MCF 10A (cell line): ENCODE measurements at regions not wholly inside any gene's neighbourhood (a gene's known extent, or its start where the extent isn't known, plus 50 kb on each side); places are given as distances from the start of the nearest gene placed in this dataset.

Source experiments
- BruUV-seq: library from RNA; stranded (reverse); fragments of 400-500 nt; replicated peaks from 2 replicates; lab custom pipeline; 2021; lab: Mats Ljungman, UMichigan
- CTCF ChIA-PET: fragments of 300-600 bp; sonication (Branson Sonifier 250); formaldehyde crosslinking; extraction: SDS; loops from one replicate; lab custom pipeline; 2021; ENCODE audit warnings: antibody characterized with exemption, inconsistent platforms; lab: Yijun Ruan, JAX
- POLR2A ChIA-PET: fragments of 300-600, 350-650 bp; sonication (Branson Sonifier 250); formaldehyde crosslinking; extraction: SDS; loops from one replicate; lab custom pipeline; 2020; ENCODE audit warnings: antibody characterized with exemption, inconsistent platforms; lab: Yijun Ruan, JAX
- DNase-seq: peaks from one replicate; pipeline ENCODE4 v3.0.0-alpha.2; 2018; ENCODE audit not compliant: unreplicated experiment
- H3K27ac Mint-ChIP-seq: one replicate; pipeline ENCODE4 v1.8.0; 2022; ENCODE audit warnings: mild to moderate bottlenecking, low read depth, mixed read lengths; ENCODE audit not compliant: unreplicated experiment
- H3K27me3 Mint-ChIP-seq: one replicate; pipeline ENCODE4 v1.8.0; 2022; ENCODE audit warnings: mixed read lengths; ENCODE audit not compliant: insufficient read depth, unreplicated experiment
- H3K36me3 Mint-ChIP-seq: one replicate; pipeline ENCODE4 v1.8.0; 2022; ENCODE audit warnings: mild to moderate bottlenecking, moderate library complexity, mixed read lengths; ENCODE audit not compliant: insufficient read depth, unreplicated experiment
- H3K4me1 Mint-ChIP-seq: one replicate; pipeline ENCODE4 v1.8.0; 2022; ENCODE audit warnings: mixed read lengths; ENCODE audit not compliant: insufficient read depth, unreplicated experiment
- H3K4me3 Mint-ChIP-seq: one replicate; pipeline ENCODE4 v1.8.0; 2022; ENCODE audit warnings: mild to moderate bottlenecking, moderate library complexity, mixed read lengths; ENCODE audit not compliant: unreplicated experiment
- H3K9me3 Mint-ChIP-seq: one replicate; pipeline ENCODE4 v1.8.0; 2022; ENCODE audit warnings: mixed read lengths; ENCODE audit not compliant: unreplicated experiment
- intact Hi-C: fragments of 100-400 bp; cut with micrococcal nuclease; formaldehyde crosslinking; loops from 2 replicates; pipeline ENCODE4 v1.14.1; 2022
- TF ChIP-seq, protein P1 (sequence below): fragments of 200-600 bp; IDR thresholded peaks from one replicate; pipeline ENCODE4 v1.8.0; 2022; ENCODE audit warnings: antibody characterized with exemption, mild to moderate bottlenecking; ENCODE audit not compliant: unreplicated experiment

GRCh38 chr10:35885076-35885475, 243.0 kb upstream of the FZD8 start:
- ChIA-PET POLR2A (interaction anchor here (1.0 kb wide), 1 partner anchor 28 kb away, joined by 3 read pairs; no protein-coding TSS in a partner anchor), CTCF (no interaction called here)
- TF ChIP-seq, protein P1, sequence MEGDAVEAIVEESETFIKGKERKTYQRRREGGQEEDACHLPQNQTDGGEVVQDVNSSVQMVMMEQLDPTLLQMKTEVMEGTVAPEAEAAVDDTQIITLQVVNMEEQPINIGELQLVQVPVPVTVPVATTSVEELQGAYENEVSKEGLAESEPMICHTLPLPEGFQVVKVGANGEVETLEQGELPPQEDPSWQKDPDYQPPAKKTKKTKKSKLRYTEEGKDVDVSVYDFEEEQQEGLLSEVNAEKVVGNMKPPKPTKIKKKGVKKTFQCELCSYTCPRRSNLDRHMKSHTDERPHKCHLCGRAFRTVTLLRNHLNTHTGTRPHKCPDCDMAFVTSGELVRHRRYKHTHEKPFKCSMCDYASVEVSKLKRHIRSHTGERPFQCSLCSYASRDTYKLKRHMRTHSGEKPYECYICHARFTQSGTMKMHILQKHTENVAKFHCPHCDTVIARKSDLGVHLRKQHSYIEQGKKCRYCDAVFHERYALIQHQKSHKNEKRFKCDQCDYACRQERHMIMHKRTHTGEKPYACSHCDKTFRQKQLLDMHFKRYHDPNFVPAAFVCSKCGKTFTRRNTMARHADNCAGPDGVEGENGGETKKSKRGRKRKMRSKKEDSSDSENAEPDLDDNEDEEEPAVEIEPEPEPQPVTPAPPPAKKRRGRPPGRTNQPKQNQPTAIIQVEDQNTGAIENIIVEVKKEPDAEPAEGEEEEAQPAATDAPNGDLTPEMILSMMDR = no peak
- peaks cover 7% of the 10 kb centered on the region for H3K9me3 Mint-ChIP-seq
- H3K27me3 Mint-ChIP-seq = no peaks in the 10 kb centered on the region
- peaks cover 6% of the 10 kb centered on the region for H3K36me3 Mint-ChIP-seq
- peaks cover 24% of the 10 kb centered on the region for H3K4me1 Mint-ChIP-seq
- DNase-seq = no peak
- no peak overlapping the region for H3K27ac Mint-ChIP-seq
- intact Hi-C loops = no loop called here
- BruUV-seq = no TSS peak
- H3K4me3 Mint-ChIP-seq = no peak overlapping the region

- intact Hi-C loops = no loop called here
- no peak for DNase-seq
- Mint-ChIP-seq H3K4me3 (no peak overlapping the region), H3K27me3 (no peaks in the 10 kb centered on the region), H3K9me3 (peaks cover 7% of the 10 kb centered on the region), H3K36me3 (peaks cover 6% of the 10 kb centered on the region), H3K27ac (no peak overlapping the region), H3K4me1 (peaks cover 24% of the 10 kb centered on the region)
- TF ChIP-seq, protein P1 = no peak
- CTCF ChIA-PET = no interaction called here
- POLR2A ChIA-PET = interaction anchor here (1.0 kb wide), 1 partner anchor 28 kb away, joined by 3 read pairs; no protein-coding TSS in a partner anchor
- no TSS peak for BruUV-seq
These were observed 242.6 kb upstream of the FZD8 start for GRCh38 chr10:35884657-35885071.

GRCh38 chr10:35882422-35883150, 240.5 kb upstream of the FZD8 start:
- ChIA-PET CTCF (interaction anchor here (0.6 kb wide), 1 partner anchor 191 kb away, joined by 3 read pairs; no protein-coding TSS in a partner anchor), POLR2A (interaction anchor here (1.1 kb wide), 1 partner anchor 94 kb away, joined by 3 read pairs; no protein-coding TSS in a partner anchor)
- TF ChIP-seq, protein P1 = no peak
- intact Hi-C loops = no loop called here
- BruUV-seq = no TSS peak
- no peaks in the 10 kb centered on the region for H3K36me3 Mint-ChIP-seq
- no peaks in the 10 kb centered on the region for H3K27me3 Mint-ChIP-seq
- DNase-seq = no peak
- no peak overlapping the region for H3K27ac Mint-ChIP-seq
- no peaks in the 10 kb centered on the region for H3K9me3 Mint-ChIP-seq
- no peak overlapping the region for H3K4me3 Mint-ChIP-seq
- H3K4me1 Mint-ChIP-seq = peaks cover 9% of the 10 kb centered on the region

DNA sequence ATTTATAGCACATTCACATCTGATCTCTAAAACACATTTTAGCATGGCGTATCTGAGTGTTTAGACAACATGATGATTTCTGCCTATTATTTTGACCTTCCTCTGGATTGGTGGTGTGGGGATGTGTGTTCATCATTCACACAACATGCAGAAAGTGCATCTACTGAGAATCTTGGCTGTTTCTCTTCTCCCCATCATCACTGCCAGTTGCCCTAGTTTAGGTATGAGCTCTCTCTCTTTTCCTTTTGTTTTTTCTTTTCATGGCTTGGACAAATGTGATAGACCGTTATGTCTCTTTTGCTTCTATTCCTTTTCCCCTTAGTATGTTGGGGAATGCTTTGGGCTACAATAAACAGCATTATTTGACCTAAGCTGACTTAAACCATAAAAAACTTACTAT, 239.2 kb upstream of the FZD8 start:
- BruUV-seq = no TSS peak
- Mint-ChIP-seq H3K27me3 (no peaks in the 10 kb centered on the region), H3K27ac (no peak overlapping the region), H3K9me3 (no peaks in the 10 kb centered on the region), H3K4me1 (peaks cover 2% of the 10 kb centered on the region), H3K4me3 (no peak overlapping the region), H3K36me3 (no peaks in the 10 kb centered on the region)
- intact Hi-C loops = no loop called here
- DNase-seq = no peak
- TF ChIP-seq, protein P1 = no peak
- POLR2A ChIA-PET = interaction anchor here (1.1 kb wide), 1 partner anchor 95 kb away, joined by 3 read pairs; no protein-coding TSS in a partner anchor
- CTCF ChIA-PET = no interaction called here
